ENCODE measurements at regions not wholly inside any gene's neighbourhood (a gene's known extent, or its start where the extent isn't known, plus 50 kb on each side); places are given as distances from the start of the nearest gene placed in this dataset.

- Histone ChIP-seq H3K27me3 (replicated peaks; ENCODE audit: control insufficient read depth, insufficient read depth, low read length) (no peaks in the 10 kb centered on the region), H3K36me3 (ENCODE audit: control insufficient read depth, insufficient read depth, low read length) (no peaks in the 10 kb centered on the region), H3K4me3 (replicated peaks; ENCODE audit: low read depth, low read length) (no peak overlapping the region)
- TF ChIP-seq CTCF (IDR thresholded peaks at IDR 0.05; ENCODE audit: insufficient read depth, low read length, poor library complexity, severe bottlenecking): no peak
- no peak for DNase-seq (ENCODE audit: extremely low read depth, insufficient read length)
Measured at GRCh38 chr10:83834096-83834495, 305.2 kb upstream of the GHITM start.

DNA sequence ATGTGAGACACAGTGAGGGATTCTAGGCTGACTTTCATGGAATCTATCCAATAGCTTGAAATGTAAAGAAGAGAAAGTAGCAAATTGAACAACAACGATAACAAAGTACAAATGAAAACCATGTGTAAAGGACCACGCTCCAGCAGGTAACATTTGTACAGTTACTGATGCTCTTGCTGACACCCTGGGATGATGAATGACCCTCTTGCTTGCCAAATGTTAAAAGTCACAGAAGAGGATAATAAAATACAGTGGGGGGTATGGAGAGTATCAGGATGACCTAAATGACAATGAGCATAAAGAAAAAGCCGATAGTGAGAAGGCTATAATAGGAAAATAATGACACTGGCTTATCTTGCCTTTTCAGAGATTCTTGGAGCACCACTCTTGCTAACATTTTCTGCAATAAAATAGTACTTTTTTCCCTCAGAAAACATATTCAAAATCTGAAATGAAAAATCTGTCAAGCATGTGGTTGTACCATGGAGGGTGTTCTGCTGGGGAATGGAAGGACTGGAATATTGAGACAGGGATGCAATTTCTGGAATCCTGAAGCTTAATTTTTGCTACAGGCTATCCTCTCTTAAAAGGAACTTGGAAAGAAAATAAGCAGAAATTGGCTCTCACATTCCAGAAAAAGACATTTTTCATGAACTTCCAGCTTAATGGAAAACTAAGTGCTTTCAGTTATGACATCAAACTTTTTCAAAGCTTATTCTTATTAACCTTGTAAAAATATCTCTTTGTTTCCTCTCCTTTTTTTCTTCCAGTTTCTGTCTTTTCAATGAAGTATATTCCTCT is 303.2 kb upstream of the GHITM start:
- no peak for DNase-seq (ENCODE audit: extremely low read depth, insufficient read length)
- no peak for TF ChIP-seq CTCF (IDR thresholded peaks at IDR 0.05; ENCODE audit: insufficient read depth, low read length, poor library complexity, severe bottlenecking)

DNA sequence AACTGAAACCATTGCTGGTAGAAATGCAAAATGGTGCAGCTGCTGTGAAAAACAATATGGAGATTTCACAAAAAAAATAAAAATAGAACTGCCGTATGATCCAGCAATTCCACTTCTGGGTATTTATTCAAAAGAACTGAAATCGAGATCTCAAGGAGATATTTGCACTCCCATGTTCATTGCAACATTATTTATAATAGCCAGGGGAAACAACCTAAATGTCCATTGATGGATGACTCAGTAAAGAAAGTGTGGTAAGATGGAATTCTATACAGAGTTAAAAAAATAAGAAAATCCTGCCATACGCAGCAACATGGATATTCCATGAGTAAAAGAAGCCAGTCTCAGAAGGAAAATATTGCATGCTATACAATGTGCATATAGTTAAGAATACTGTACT is 290.6 kb upstream of the GHITM start:
- no peaks in the 10 kb centered on the region for H3K36me3 ChIP-seq (ENCODE audit: control insufficient read depth, insufficient read depth, low read length)
- TF ChIP-seq CTCF (IDR thresholded peaks at IDR 0.05; ENCODE audit: insufficient read depth, low read length, poor library complexity, severe bottlenecking): no peak
- no peak overlapping the region for H3K4me3 ChIP-seq (replicated peaks; ENCODE audit: low read depth, low read length)
- no peaks in the 10 kb centered on the region for H3K27me3 ChIP-seq (replicated peaks; ENCODE audit: control insufficient read depth, insufficient read depth, low read length)
- no peak for DNase-seq (ENCODE audit: extremely low read depth, insufficient read length)

More for the DNA sequence above, 303.2 kb upstream of the GHITM start:
- Histone ChIP-seq H3K27me3 (replicated peaks; ENCODE audit: control insufficient read depth, insufficient read depth, low read length) (no peaks in the 10 kb centered on the region), H3K36me3 (ENCODE audit: control insufficient read depth, insufficient read depth, low read length) (no peaks in the 10 kb centered on the region), H3K4me3 (replicated peaks; ENCODE audit: low read depth, low read length) (no peak overlapping the region)

- Histone ChIP-seq H3K36me3 (ENCODE audit: control insufficient read depth, insufficient read depth, low read length) (no peaks in the 10 kb centered on the region), H3K27me3 (replicated peaks; ENCODE audit: control insufficient read depth, insufficient read depth, low read length) (no peaks in the 10 kb centered on the region), H3K4me3 (replicated peaks; ENCODE audit: low read depth, low read length) (no peak overlapping the region)
- no peak for DNase-seq (ENCODE audit: extremely low read depth, insufficient read length)
- no peak for TF ChIP-seq CTCF (IDR thresholded peaks at IDR 0.05; ENCODE audit: insufficient read depth, low read length, poor library complexity, severe bottlenecking)
Measured at GRCh38 chr10:83849150-83849549, 290.2 kb upstream of the GHITM start.

GRCh38 chr10:83852146-83852545 is 287.2 kb upstream of the GHITM start:
- Histone ChIP-seq H3K36me3 (ENCODE audit: control insufficient read depth, insufficient read depth, low read length) (no peaks in the 10 kb centered on the region), H3K4me3 (replicated peaks; ENCODE audit: low read depth, low read length) (no peak overlapping the region), H3K27me3 (replicated peaks; ENCODE audit: control insufficient read depth, insufficient read depth, low read length) (no peaks in the 10 kb centered on the region)
- TF ChIP-seq CTCF (IDR thresholded peaks at IDR 0.05; ENCODE audit: insufficient read depth, low read length, poor library complexity, severe bottlenecking): no peak
- DNase-seq (ENCODE audit: extremely low read depth, insufficient read length): no peak

Data from GM06990 (cell line).